H9 (cell line): ENCODE measurements at regions not wholly inside any gene's neighbourhood (a gene's known extent, or its start where the extent isn't known, plus 50 kb on each side); places are given as distances from the start of the nearest gene placed in this dataset.

Experiments
- DNase-seq: peaks from one replicate; pipeline ENCODE4 v3.0.0-alpha.2; 2017
- H2AFZ ChIP-seq: one replicate; pipeline ENCODE4 v1.6.1; 2013; ENCODE audit warnings: mild to moderate bottlenecking, low read length, control low read depth, moderate library complexity
- H2AK5ac ChIP-seq: 2 replicates; pipeline ENCODE4 v1.6.1; 2013; ENCODE audit warnings: low read length, control low read depth, mixed read lengths; ENCODE audit not compliant: insufficient read length
- H2BK120ac ChIP-seq: one replicate; pipeline ENCODE4 v1.6.1; 2013; ENCODE audit warnings: low read depth, mild to moderate bottlenecking, low read length, control low read depth, inconsistent platforms; ENCODE audit not compliant: poor library complexity, severe bottlenecking
- H2BK12ac ChIP-seq: 2 replicates; pipeline ENCODE4 v1.6.1; 2013; ENCODE audit warnings: low read length, control low read depth, mixed read lengths, low read depth; ENCODE audit not compliant: insufficient read length
- H2BK15ac ChIP-seq: 2 replicates; pipeline ENCODE4 v1.6.1; 2013; ENCODE audit warnings: low read depth, low read length, control low read depth
- H2BK20ac ChIP-seq: one replicate; pipeline ENCODE4 v1.6.1; 2013; ENCODE audit warnings: low read depth, mild to moderate bottlenecking, low read length, control low read depth, inconsistent platforms; ENCODE audit not compliant: poor library complexity, severe bottlenecking
- H2BK5ac ChIP-seq: 2 replicates; pipeline ENCODE4 v1.6.1; 2013; ENCODE audit warnings: low read length, control low read depth, mixed read lengths; ENCODE audit not compliant: insufficient read length
- H3K14ac ChIP-seq: 2 replicates; pipeline ENCODE4 v1.6.1; 2013; ENCODE audit warnings: low read length, control low read depth; ENCODE audit not compliant: insufficient read depth
- H3K18ac ChIP-seq: 2 replicates; pipeline ENCODE4 v1.6.1; 2013; ENCODE audit warnings: low read depth, mild to moderate bottlenecking, mixed read lengths, low read length, control low read depth; ENCODE audit not compliant: insufficient read length
- H3K23ac ChIP-seq: 2 replicates; pipeline ENCODE4 v1.6.1; 2013; ENCODE audit warnings: low read length, control low read depth, mixed read lengths, low read depth; ENCODE audit not compliant: insufficient read length
- H3K23me2 ChIP-seq: 2 replicates; pipeline ENCODE4 v1.6.1; 2013; ENCODE audit warnings: low read depth, mild to moderate bottlenecking, mixed read lengths, low read length, control low read depth; ENCODE audit not compliant: insufficient read length, poor library complexity, severe bottlenecking
- H3K27ac ChIP-seq: 2 replicates; pipeline ENCODE4 v1.5.1; 2013; ENCODE audit warnings: low read length, control low read depth, mixed read lengths, low read depth; ENCODE audit not compliant: insufficient read length
- H3K27me3 ChIP-seq: 2 replicates; pipeline ENCODE4 v1.6.1; 2013; ENCODE audit warnings: low read length, control low read depth, inconsistent platforms; ENCODE audit not compliant: insufficient read depth
- H3K4ac ChIP-seq: 2 replicates; pipeline ENCODE4 v1.6.1; 2013; ENCODE audit warnings: low read depth, mild to moderate bottlenecking, control low read depth, inconsistent platforms, low read length, moderate library complexity
- H3K4me1 ChIP-seq: 2 replicates; pipeline ENCODE4 v1.6.1; 2013; ENCODE audit warnings: low read length, control low read depth, inconsistent platforms; ENCODE audit not compliant: insufficient read depth
- H3K4me2 ChIP-seq: 2 replicates; pipeline ENCODE4 v1.6.1; 2013; ENCODE audit warnings: low read length, control low read depth, mixed read lengths; ENCODE audit not compliant: insufficient read length, insufficient read depth
- H3K56ac ChIP-seq: 2 replicates; pipeline ENCODE4 v1.6.1; 2013; ENCODE audit warnings: low read depth, mild to moderate bottlenecking, mixed read lengths, low read length, control low read depth; ENCODE audit not compliant: insufficient read length
- H3K79me1 ChIP-seq: 2 replicates; pipeline ENCODE4 v1.6.1; 2013; ENCODE audit warnings: low read depth, mild to moderate bottlenecking, moderate library complexity, low read length, control low read depth, inconsistent platforms; ENCODE audit not compliant: insufficient read depth, poor library complexity, severe bottlenecking
- H3K79me2 ChIP-seq: 2 replicates; pipeline ENCODE4 v1.6.1; 2013; ENCODE audit warnings: low read length, control low read depth, inconsistent platforms; ENCODE audit not compliant: insufficient read depth
- H3K9ac ChIP-seq: 2 replicates; pipeline ENCODE4 v1.6.1; 2013; ENCODE audit warnings: low read length, control low read depth, mixed read lengths; ENCODE audit not compliant: insufficient read length; ENCODE audit errors: extremely low read depth
- H3K9me3 ChIP-seq: one replicate; pipeline ENCODE4 v1.6.1; 2013; ENCODE audit warnings: low read depth, low read length, inconsistent platforms; ENCODE audit not compliant: control insufficient read depth
- H3T11ph ChIP-seq: one replicate; pipeline ENCODE4 v1.6.1; 2013; ENCODE audit warnings: mild to moderate bottlenecking, low read length, control low read depth, inconsistent platforms
- H4K20me1 ChIP-seq: one replicate; pipeline ENCODE4 v1.6.1; 2013; ENCODE audit not compliant: control insufficient read depth, insufficient read length, insufficient read depth
- H4K5ac ChIP-seq: 2 replicates; pipeline ENCODE4 v1.6.1; 2013; ENCODE audit warnings: low read depth, mild to moderate bottlenecking, mixed read lengths, low read length, control low read depth; ENCODE audit not compliant: insufficient read length
- H4K8ac ChIP-seq: replicated peaks from 2 replicates; pipeline ENCODE4 v1.6.1; 2013; ENCODE audit warnings: low read length, control low read depth, mixed read lengths, low read depth; ENCODE audit not compliant: insufficient read length
- H4K91ac ChIP-seq: 2 replicates; pipeline ENCODE4 v1.6.1; 2013; ENCODE audit warnings: low read depth, mild to moderate bottlenecking, moderate library complexity, mixed read lengths, low read length, control low read depth; ENCODE audit not compliant: insufficient read length
- H3K27ac Mint-ChIP-seq, 3 experiments: 2 replicates in 2 of 3; 3 replicates in 1 of 3; pipeline ENCODE4 v1.8.0; 2020 to 2021; ENCODE audit warnings: mixed read lengths in 3 of 3, mild to moderate bottlenecking in 1 of 3, moderate library complexity in 1 of 3
- H3K27me3 Mint-ChIP-seq: 2 replicates; pipeline ENCODE4 v1.8.0; 2021; ENCODE audit warnings: low read depth, mild to moderate bottlenecking, moderate library complexity, mixed read lengths
- H3K36me3 Mint-ChIP-seq, 3 experiments: 2 replicates in 2 of 3; 3 replicates in 1 of 3; pipeline ENCODE4 v1.8.0; 2020 to 2021; ENCODE audit warnings: low read depth in 3 of 3, mixed read lengths in 3 of 3; ENCODE audit not compliant: insufficient read depth in 1 of 3
- H3K4me1 Mint-ChIP-seq, 2 experiments: 2 replicates each; pipeline ENCODE4 v1.8.0; 2020; ENCODE audit warnings: mixed read lengths in 2 of 2
- H3K4me3 Mint-ChIP-seq, 2 experiments: 2 replicates in 1 of 2; 3 replicates in 1 of 2; pipeline ENCODE4 v1.8.0; 2020 to 2021; ENCODE audit warnings: mild to moderate bottlenecking in 2 of 2, mixed read lengths in 2 of 2, moderate library complexity in 1 of 2
- H3K9me3 Mint-ChIP-seq, 2 experiments: 2 replicates in 1 of 2; 3 replicates in 1 of 2; pipeline ENCODE4 v1.8.0; 2020; ENCODE audit warnings: mild to moderate bottlenecking in 2 of 2, mixed read lengths in 2 of 2, moderate library complexity in 1 of 2
- WGBS: extraction: QIAGEN DNeasy Blood & Tissue Kit; methylation state at CpG from one replicate; pipeline ENCODE4 v1.1.7; 2013; ENCODE audit warnings: missing lambda C conversion rate, low lambda C conversion rate, mixed read lengths; ENCODE audit not compliant: insufficient read length; ENCODE audit errors: extremely low coverage; 5-methylcytosine and 5-hydroxymethylcytosine counted together
- TF ChIP-seq, protein P1 (sequence below): fragments of 200-600 bp; sonication (generic); conservative IDR thresholded peaks from 3 replicates; pipeline ENCODE4 v1.8.0; 2021; ENCODE audit warnings: antibody characterized with exemption, mild to moderate bottlenecking

DNA sequence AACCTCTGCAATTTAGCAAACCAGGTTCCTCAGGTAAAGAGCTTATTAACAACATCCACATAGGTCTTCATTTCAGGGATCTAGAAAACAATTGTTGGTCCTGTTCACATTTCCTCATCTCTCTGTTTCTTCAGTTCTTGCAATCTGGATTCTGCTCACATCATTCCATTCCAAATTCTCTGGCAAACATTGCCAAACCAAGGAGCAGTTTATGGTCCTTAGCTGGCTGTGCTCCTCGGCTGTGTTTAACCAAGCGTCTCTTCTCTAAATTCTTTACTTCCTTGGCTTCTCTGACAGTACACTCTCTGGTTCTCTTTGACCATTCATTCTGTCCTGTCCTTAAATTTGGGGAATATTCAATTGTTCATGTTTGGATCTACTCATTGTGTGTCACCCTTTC is 65.8 kb upstream of the RANBP3L start:
- H3K9me3 Mint-ChIP-seq: peaks cover 0 to 6% of the 10 kb centered on the region in 2 experiments; a peak in 2 of 5 replicates
- H4K20me1 ChIP-seq: no peaks in the 10 kb centered on the region
- no peak overlapping the region for H3T11ph ChIP-seq
- H2BK12ac ChIP-seq: no peak overlapping the region
- H4K91ac ChIP-seq: no peak overlapping the region
- TF ChIP-seq, protein P1, sequence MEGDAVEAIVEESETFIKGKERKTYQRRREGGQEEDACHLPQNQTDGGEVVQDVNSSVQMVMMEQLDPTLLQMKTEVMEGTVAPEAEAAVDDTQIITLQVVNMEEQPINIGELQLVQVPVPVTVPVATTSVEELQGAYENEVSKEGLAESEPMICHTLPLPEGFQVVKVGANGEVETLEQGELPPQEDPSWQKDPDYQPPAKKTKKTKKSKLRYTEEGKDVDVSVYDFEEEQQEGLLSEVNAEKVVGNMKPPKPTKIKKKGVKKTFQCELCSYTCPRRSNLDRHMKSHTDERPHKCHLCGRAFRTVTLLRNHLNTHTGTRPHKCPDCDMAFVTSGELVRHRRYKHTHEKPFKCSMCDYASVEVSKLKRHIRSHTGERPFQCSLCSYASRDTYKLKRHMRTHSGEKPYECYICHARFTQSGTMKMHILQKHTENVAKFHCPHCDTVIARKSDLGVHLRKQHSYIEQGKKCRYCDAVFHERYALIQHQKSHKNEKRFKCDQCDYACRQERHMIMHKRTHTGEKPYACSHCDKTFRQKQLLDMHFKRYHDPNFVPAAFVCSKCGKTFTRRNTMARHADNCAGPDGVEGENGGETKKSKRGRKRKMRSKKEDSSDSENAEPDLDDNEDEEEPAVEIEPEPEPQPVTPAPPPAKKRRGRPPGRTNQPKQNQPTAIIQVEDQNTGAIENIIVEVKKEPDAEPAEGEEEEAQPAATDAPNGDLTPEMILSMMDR: no peak
- H3K36me3 Mint-ChIP-seq: no peaks in the 10 kb centered on the region
- no peak overlapping the region for H3K27ac Mint-ChIP-seq
- H3K4me1 Mint-ChIP-seq: peaks cover 3 to 5% of the 10 kb centered on the region in 2 experiments; a peak in 2 of 4 replicates
- no peak overlapping the region for H2BK5ac ChIP-seq
- H3K4me1 ChIP-seq: no peaks in the 10 kb centered on the region; the same call in 1 of the 2 replicates
- no peak overlapping the region for H2BK15ac ChIP-seq
- H3K79me1 ChIP-seq: no peaks in the 10 kb centered on the region
- H3K4ac ChIP-seq: no peak overlapping the region
- H2AK5ac ChIP-seq: no peak overlapping the region
- no CpG with 5 or more reads among the region's 2 CpGs for WGBS
- no peak overlapping the region for H3K4me2 ChIP-seq
- H3K23ac ChIP-seq: no peak overlapping the region
- H3K79me2 ChIP-seq: 0 out of 2 replicates have a peak, but pooled peaks cover 1% of the 10 kb centered on the region
- H2AFZ ChIP-seq: no peak overlapping the region
- H2BK120ac ChIP-seq: no peak overlapping the region
- H3K9me3 ChIP-seq: no peaks in the 10 kb centered on the region
- no peak overlapping the region for H3K14ac ChIP-seq
- H3K9ac ChIP-seq: no peak overlapping the region
- no peak overlapping the region for H3K27ac ChIP-seq
- no peak overlapping the region for H3K18ac ChIP-seq
- H4K8ac ChIP-seq: no peak overlapping the region
- H3K27me3 ChIP-seq: no peaks in the 10 kb centered on the region
- H4K5ac ChIP-seq: no peak overlapping the region
- H3K4me3 Mint-ChIP-seq: no peak overlapping the region
- no peaks in the 10 kb centered on the region for H3K27me3 Mint-ChIP-seq
- DNase-seq: no peak
- no peaks in the 10 kb centered on the region for H3K23me2 ChIP-seq
- H2BK20ac ChIP-seq: no peak overlapping the region
- H3K56ac ChIP-seq: no peak overlapping the region
